MM.1S (cell line): ENCODE measurements at regions not wholly inside any gene's neighbourhood (a gene's known extent, or its start where the extent isn't known, plus 50 kb on each side); places are given as distances from the start of the nearest gene placed in this dataset.
"Not testable (repeated sequence)": the region's sequence is repeated elsewhere in the genome, so short reads cannot be mapped to it uniquely, and the experiment has no call there.

Source experiments
- EZH2 ChIP-seq: fragments of 300-600 bp; sonication (generic); optimal IDR thresholded peaks from 2 replicates; pipeline ENCODE3; 2017; ENCODE audit warnings: low read depth, mild to moderate bottlenecking, antibody characterized with exemption, low read length, mixed read lengths
- EZH2phosphoT487 ChIP-seq: fragments of 300-600 bp; sonication (generic); IDR thresholded peaks from 2 replicates; pipeline ENCODE4 v1.6.1; 2018; ENCODE audit warnings: antibody characterized with exemption, low read length
- TF ChIP-seq, protein P1 (sequence below): fragments of 300-600 bp; sonication (generic); IDR thresholded peaks from 2 replicates; pipeline ENCODE4 v1.5.1; 2016; ENCODE audit warnings: antibody characterized with exemption, low read length, mixed read lengths

DNA sequence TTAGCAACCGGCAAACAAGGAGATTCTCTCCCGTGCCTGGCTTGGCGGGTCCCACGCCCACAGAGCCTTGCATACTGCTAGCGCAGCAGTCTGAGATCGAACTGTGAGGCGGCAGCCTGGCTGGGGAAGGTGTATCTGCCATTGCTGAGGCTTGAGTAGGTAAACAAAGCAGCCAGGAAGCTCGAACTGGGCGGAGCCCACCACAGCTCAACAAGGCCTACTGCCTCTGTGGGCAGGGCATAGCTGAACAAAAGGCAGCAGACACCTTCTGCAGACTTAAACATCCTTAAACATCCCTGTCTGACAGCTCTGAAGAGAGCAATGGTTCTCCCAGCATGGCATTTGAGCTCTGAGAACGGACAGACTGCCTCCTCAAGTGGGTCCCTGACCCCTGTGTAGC is 58.8 kb upstream of the ZNF800 start:
- not testable (repeated sequence) for TF ChIP-seq EZH2, EZH2phosphoT487
- TF ChIP-seq, protein P1, sequence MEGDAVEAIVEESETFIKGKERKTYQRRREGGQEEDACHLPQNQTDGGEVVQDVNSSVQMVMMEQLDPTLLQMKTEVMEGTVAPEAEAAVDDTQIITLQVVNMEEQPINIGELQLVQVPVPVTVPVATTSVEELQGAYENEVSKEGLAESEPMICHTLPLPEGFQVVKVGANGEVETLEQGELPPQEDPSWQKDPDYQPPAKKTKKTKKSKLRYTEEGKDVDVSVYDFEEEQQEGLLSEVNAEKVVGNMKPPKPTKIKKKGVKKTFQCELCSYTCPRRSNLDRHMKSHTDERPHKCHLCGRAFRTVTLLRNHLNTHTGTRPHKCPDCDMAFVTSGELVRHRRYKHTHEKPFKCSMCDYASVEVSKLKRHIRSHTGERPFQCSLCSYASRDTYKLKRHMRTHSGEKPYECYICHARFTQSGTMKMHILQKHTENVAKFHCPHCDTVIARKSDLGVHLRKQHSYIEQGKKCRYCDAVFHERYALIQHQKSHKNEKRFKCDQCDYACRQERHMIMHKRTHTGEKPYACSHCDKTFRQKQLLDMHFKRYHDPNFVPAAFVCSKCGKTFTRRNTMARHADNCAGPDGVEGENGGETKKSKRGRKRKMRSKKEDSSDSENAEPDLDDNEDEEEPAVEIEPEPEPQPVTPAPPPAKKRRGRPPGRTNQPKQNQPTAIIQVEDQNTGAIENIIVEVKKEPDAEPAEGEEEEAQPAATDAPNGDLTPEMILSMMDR, result not testable (repeated sequence)
